ENCODE measurements at regions not wholly inside any gene's neighbourhood (a gene's known extent, or its start where the extent isn't known, plus 50 kb on each side); places are given as distances from the start of the nearest gene placed in this dataset.
"Not testable (repeated sequence)": the region's sequence is repeated elsewhere in the genome, so short reads cannot be mapped to it uniquely, and the experiment has no call there.

GRCh38 chr14:106269029-106269428 lies 742.6 kb downstream of the TMEM121 start:
- Histone ChIP-seq H3K4me3 (ENCODE audit: low read length) (no peak overlapping the region), H3K9me3 (ENCODE audit: low read depth, low read length) (no peaks in the 10 kb centered on the region)

GRCh38 chr14:106269451-106270204 lies 743.2 kb downstream of the TMEM121 start:
- H3K9me3 ChIP-seq (ENCODE audit: low read depth, low read length), result no peaks in the 10 kb centered on the region
- peaks cover 4% of the 10 kb centered on the region for H3K27me3 ChIP-seq (ENCODE audit: insufficient read depth, low read length)
- H3K4me3 ChIP-seq (ENCODE audit: low read length), result no peak overlapping the region
- H3K4me1 ChIP-seq (ENCODE audit: insufficient read depth, low read length), result peaks cover 4% of the 10 kb centered on the region

More at GRCh38 chr14:106269029-106269428, 742.6 kb downstream of the TMEM121 start:
- Histone ChIP-seq H3K27me3 (ENCODE audit: insufficient read depth, low read length) (peaks cover 4% of the 10 kb centered on the region), H3K4me1 (ENCODE audit: insufficient read depth, low read length) (peaks cover 4% of the 10 kb centered on the region)

- not testable (repeated sequence) for H3K27me3 ChIP-seq (ENCODE audit: insufficient read depth, low read length)
Observed at GRCh38 chr14:106270476-106271121, 744.2 kb downstream of the TMEM121 start.

GRCh38 chr14:106276326-106277267 lies 750.2 kb downstream of the TMEM121 start:
- Histone ChIP-seq H3K4me1 (ENCODE audit: insufficient read depth, low read length) (peaks cover 16% of the 10 kb centered on the region), H3K9me3 (ENCODE audit: low read depth, low read length) (no peaks in the 10 kb centered on the region), H3K4me3 (ENCODE audit: low read length) (no peak overlapping the region), H3K27me3 (ENCODE audit: insufficient read depth, low read length) (no peaks in the 10 kb centered on the region)

More at GRCh38 chr14:106270476-106271121, 744.2 kb downstream of the TMEM121 start:
- not testable (repeated sequence) for H3K9me3 ChIP-seq (ENCODE audit: low read depth, low read length); H3K4me1 ChIP-seq (ENCODE audit: insufficient read depth, low read length); H3K4me3 ChIP-seq (ENCODE audit: low read length)

- Histone ChIP-seq H3K27me3 (ENCODE audit: insufficient read depth, low read length) (no peaks in the 10 kb centered on the region), H3K9me3 (ENCODE audit: low read depth, low read length) (no peaks in the 10 kb centered on the region), H3K4me3 (ENCODE audit: low read length) (no peak overlapping the region), H3K4me1 (ENCODE audit: insufficient read depth, low read length) (peaks cover 16% of the 10 kb centered on the region)
Observed at GRCh38 chr14:106277503-106277902, 751.1 kb downstream of the TMEM121 start.

- Histone ChIP-seq H3K27me3 (ENCODE audit: insufficient read depth, low read length) (no peaks in the 10 kb centered on the region), H3K9me3 (ENCODE audit: low read depth, low read length) (no peaks in the 10 kb centered on the region), H3K4me1 (ENCODE audit: insufficient read depth, low read length) (peaks cover 15% of the 10 kb centered on the region), H3K4me3 (ENCODE audit: low read length) (no peak overlapping the region)
Observed at GRCh38 chr14:106280876-106281275, 754.5 kb downstream of the TMEM121 start.

- Histone ChIP-seq H3K27me3 (ENCODE audit: insufficient read depth, low read length) (no peaks in the 10 kb centered on the region), H3K9me3 (ENCODE audit: low read depth, low read length) (no peaks in the 10 kb centered on the region), H3K4me1 (ENCODE audit: insufficient read depth, low read length) (no peaks in the 10 kb centered on the region), H3K4me3 (ENCODE audit: low read length) (no peak overlapping the region)
Observed at GRCh38 chr14:106286697-106287290, 760.4 kb downstream of the TMEM121 start.

- Histone ChIP-seq H3K27me3 (ENCODE audit: insufficient read depth, low read length) (no peaks in the 10 kb centered on the region), H3K4me1 (ENCODE audit: insufficient read depth, low read length) (no peaks in the 10 kb centered on the region), H3K9me3 (ENCODE audit: low read depth, low read length) (no peaks in the 10 kb centered on the region), H3K4me3 (ENCODE audit: low read length) (no peak overlapping the region)
Observed at GRCh38 chr14:106287506-106287905, 761.1 kb downstream of the TMEM121 start.

- Histone ChIP-seq H3K27me3 (ENCODE audit: insufficient read depth, low read length) (no peaks in the 10 kb centered on the region), H3K4me1 (ENCODE audit: insufficient read depth, low read length) (no peaks in the 10 kb centered on the region), H3K4me3 (ENCODE audit: low read length) (no peak overlapping the region), H3K9me3 (ENCODE audit: low read depth, low read length) (no peaks in the 10 kb centered on the region)
Observed at GRCh38 chr14:106291626-106292025, 765.2 kb downstream of the TMEM121 start.

GRCh38 chr14:106294324-106294723 lies 767.9 kb downstream of the TMEM121 start:
- Histone ChIP-seq H3K4me3 (ENCODE audit: low read length) (no peak overlapping the region), H3K9me3 (ENCODE audit: low read depth, low read length) (no peaks in the 10 kb centered on the region), H3K4me1 (ENCODE audit: insufficient read depth, low read length) (no peaks in the 10 kb centered on the region), H3K27me3 (ENCODE audit: insufficient read depth, low read length) (no peaks in the 10 kb centered on the region)

- H3K4me3 ChIP-seq (ENCODE audit: low read length); H3K27me3 ChIP-seq (ENCODE audit: insufficient read depth, low read length); H3K9me3 ChIP-seq (ENCODE audit: low read depth, low read length); H3K4me1 ChIP-seq (ENCODE audit: insufficient read depth, low read length): not testable (repeated sequence)
Observed at GRCh38 chr14:106300951-106301510, 774.6 kb downstream of the TMEM121 start.

GRCh38 chr14:106301609-106302008 lies 775.2 kb downstream of the TMEM121 start:
- not testable (repeated sequence) for H3K9me3 ChIP-seq (ENCODE audit: low read depth, low read length); H3K27me3 ChIP-seq (ENCODE audit: insufficient read depth, low read length); H3K4me3 ChIP-seq (ENCODE audit: low read length); H3K4me1 ChIP-seq (ENCODE audit: insufficient read depth, low read length)

- Histone ChIP-seq H3K27me3 (ENCODE audit: insufficient read depth, low read length) (peaks cover 6% of the 10 kb centered on the region), H3K4me1 (ENCODE audit: insufficient read depth, low read length) (peaks cover 9% of the 10 kb centered on the region), H3K4me3 (ENCODE audit: low read length) (no peak overlapping the region), H3K9me3 (ENCODE audit: low read depth, low read length) (no peaks in the 10 kb centered on the region)
Observed at GRCh38 chr14:106302661-106303060, 776.3 kb downstream of the TMEM121 start.

GRCh38 chr14:106304271-106304670 lies 777.9 kb downstream of the TMEM121 start:
- H3K4me1 ChIP-seq (ENCODE audit: insufficient read depth, low read length), result peaks cover 9% of the 10 kb centered on the region
- H3K9me3 ChIP-seq (ENCODE audit: low read depth, low read length), result no peaks in the 10 kb centered on the region
- peaks cover 6% of the 10 kb centered on the region for H3K27me3 ChIP-seq (ENCODE audit: insufficient read depth, low read length)
- no peak overlapping the region for H3K4me3 ChIP-seq (ENCODE audit: low read length)

All from mononuclear cell (primary cell).